Right cardiac atrium (tissue), 5 donors: ENCODE measurements at regions not wholly inside any gene's neighbourhood (a gene's known extent, or its start where the extent isn't known, plus 50 kb on each side); places are given as distances from the start of the nearest gene placed in this dataset.
A peak's percentile ranks its signal among the peaks of the same experiment; 100 is the strongest.

ENCODE experiments used
- ATAC-seq, 2 donors: fragments of 200-7000 bp; cut with Tn5 transposase; one replicate each; pipeline versions ENCODE4 v1.8.0 to v1.9.1; 2020; ENCODE audit warnings: moderate library complexity in 2 of 2, mild to moderate bottlenecking in 1 of 2
- DNase-seq, 3 donors: peaks; one replicate each; pipeline ENCODE4 v3.0.0-alpha.2; 2020
- H3K27ac ChIP-seq: one replicate; pipeline ENCODE4 v1.5.1; 2013; ENCODE audit warnings: mild to moderate bottlenecking, low read length, control low read depth, moderate library complexity
- H3K27me3 ChIP-seq: one replicate; pipeline ENCODE4 v1.6.1; 2013; ENCODE audit not compliant: control insufficient read depth, insufficient read depth
- H3K4me1 ChIP-seq: one replicate; pipeline ENCODE4 v1.6.1; 2013; ENCODE audit warnings: low read length; ENCODE audit not compliant: control insufficient read depth, insufficient read depth
- H3K4me3 ChIP-seq: one replicate; pipeline ENCODE4 v1.5.1; 2013; ENCODE audit warnings: low read length, control low read depth
- H3K9me3 ChIP-seq: one replicate; pipeline ENCODE4 v1.6.1; 2013; ENCODE audit warnings: low read length; ENCODE audit not compliant: control insufficient read depth
- whole genome bisulfite sequencing: extraction: QIAGEN DNeasy Blood & Tissue Kit; methylation state at CpG from one replicate; pipeline ENCODE4 v1.1.7; 2013; 5-methylcytosine and 5-hydroxymethylcytosine counted together
- intact Hi-C, 4 donors: fragments of 100-400 bp; cut with DNase I; formaldehyde crosslinking; loops; one replicate each; pipeline versions ENCODE4 v1.11.0 to v1.14.0; 2022 to 2023
- donor health status: healthy with polysubstance abuse.
- donor health status: DM: no; HTN: yes; CAD: no.
- donor health status: DM: no; HTN: no; CAD: no.
- donor health status: DM: no; HTN: yes; CAD: no; lungs with severe emphysema.
- donor health status: DM: yes; HTN: yes; CAD: no.

GRCh38 chr5:15203376-15203775 lies 296.6 kb upstream of the FBXL7 start:
- DNase-seq (no peak), ATAC-seq (no peak)
- H3K27ac ChIP-seq: no peak overlapping the region
- intact Hi-C loops: no loop called here
- H3K27me3 ChIP-seq: no peaks in the 10 kb centered on the region
- H3K4me1 ChIP-seq: no peaks in the 10 kb centered on the region
- WGBS: 69% methylated on average over 1 of the region's 1 CpG
- no peaks in the 10 kb centered on the region for H3K9me3 ChIP-seq
- H3K4me3 ChIP-seq: no peak overlapping the region

GRCh38 chr5:15191012-15191411 lies 309.0 kb upstream of the FBXL7 start:
- intact Hi-C loops: no loop called here
- Histone ChIP-seq H3K27me3 (no peaks in the 10 kb centered on the region), H3K27ac (no peak overlapping the region), H3K9me3 (peaks cover 2% of the 10 kb centered on the region), H3K4me1 (no peaks in the 10 kb centered on the region), H3K4me3 (no peak overlapping the region)
- ATAC-seq: no peak
- peak in 1 of 3 donors; percentile 18 for DNase-seq
- WGBS: 51% methylated on average over 2 of the region's 2 CpGs

GRCh38 chr5:15183520-15183919 lies 311.9 kb upstream of the ANKH start:
- DNase-seq: no peak
- no peaks in the 10 kb centered on the region for H3K4me1 ChIP-seq
- ATAC-seq: no peak
- no peak overlapping the region for H3K4me3 ChIP-seq
- no peak overlapping the region for H3K27ac ChIP-seq
- no peaks in the 10 kb centered on the region for H3K27me3 ChIP-seq
- intact Hi-C loops: no loop called here
- H3K9me3 ChIP-seq: no peaks in the 10 kb centered on the region
- WGBS: 93% methylated on average over 1 of the region's 1 CpG

GRCh38 chr5:15170173-15170572 lies 298.6 kb upstream of the ANKH start:
- Histone ChIP-seq H3K9me3 (peaks cover 7% of the 10 kb centered on the region), H3K4me1 (no peaks in the 10 kb centered on the region), H3K27ac (no peak overlapping the region), H3K4me3 (no peak overlapping the region), H3K27me3 (no peaks in the 10 kb centered on the region)
- ATAC-seq: no peak
- intact Hi-C loops: no loop called here
- WGBS: 95% methylated on average over 1 of the region's 1 CpG
- no peak for DNase-seq

GRCh38 chr5:15168358-15168757 lies 296.8 kb upstream of the ANKH start:
- Histone ChIP-seq H3K27me3 (no peaks in the 10 kb centered on the region), H3K4me1 (no peaks in the 10 kb centered on the region), H3K4me3 (no peak overlapping the region), H3K9me3 (no peaks in the 10 kb centered on the region), H3K27ac (no peak overlapping the region)
- intact Hi-C loops: no loop called here
- WGBS: 67% methylated on average over 2 of the region's 2 CpGs
- ATAC-seq: no peak
- no peak for DNase-seq

- H3K27me3 ChIP-seq: no peaks in the 10 kb centered on the region
- no peak overlapping the region for H3K27ac ChIP-seq
- peaks cover 4% of the 10 kb centered on the region for H3K9me3 ChIP-seq
- H3K4me3 ChIP-seq: no peak overlapping the region
- WGBS: 67% methylated on average over 2 of the region's 2 CpGs
- DNase-seq (no peak), ATAC-seq (no peak)
- intact Hi-C loops: no loop called here
- peaks cover 2% of the 10 kb centered on the region for H3K4me1 ChIP-seq
These were observed 288.5 kb upstream of the ANKH start for GRCh38 chr5:15160091-15160490.

GRCh38 chr5:15159606-15160005 lies 288.0 kb upstream of the ANKH start:
- DNase-seq (no peak), ATAC-seq (no peak)
- H3K4me1 ChIP-seq: peaks cover 2% of the 10 kb centered on the region
- intact Hi-C loops: no loop called here
- no peak overlapping the region for H3K4me3 ChIP-seq
- H3K27ac ChIP-seq: no peak overlapping the region
- WGBS: 57% methylated on average over 3 of the region's 3 CpGs
- H3K9me3 ChIP-seq: peaks cover 5% of the 10 kb centered on the region
- H3K27me3 ChIP-seq: no peaks in the 10 kb centered on the region

- no peak for ATAC-seq
- Histone ChIP-seq H3K27ac (no peak overlapping the region), H3K4me3 (no peak overlapping the region), H3K27me3 (no peaks in the 10 kb centered on the region), H3K4me1 (no peaks in the 10 kb centered on the region), H3K9me3 (peaks cover 2% of the 10 kb centered on the region)
- intact Hi-C loops: no loop called here
- 88% methylated on average over 5 of the region's 5 CpGs for WGBS
- DNase-seq: no peak
These were observed 270.9 kb upstream of the ANKH start for GRCh38 chr5:15142458-15142857.

GRCh38 chr5:15137414-15137813 lies 265.8 kb upstream of the ANKH start:
- 89% methylated on average over 3 of the region's 3 CpGs for WGBS
- Histone ChIP-seq H3K4me3 (no peak overlapping the region), H3K4me1 (no peaks in the 10 kb centered on the region), H3K27ac (no peak overlapping the region), H3K27me3 (no peaks in the 10 kb centered on the region), H3K9me3 (peaks cover 2% of the 10 kb centered on the region)
- no peak for ATAC-seq
- no peak for DNase-seq
- intact Hi-C loops: no loop called here

GRCh38 chr5:15135661-15136060 lies 264.1 kb upstream of the ANKH start:
- DNase-seq: no peak
- Histone ChIP-seq H3K27me3 (no peaks in the 10 kb centered on the region), H3K27ac (no peak overlapping the region), H3K9me3 (no peaks in the 10 kb centered on the region), H3K4me1 (no peaks in the 10 kb centered on the region), H3K4me3 (no peak overlapping the region)
- intact Hi-C loops: no loop called here
- peak in 1 of 2 donors; percentile 34 for ATAC-seq
- WGBS: 87% methylated on average over 2 of the region's 2 CpGs

GRCh38 chr5:15133456-15133965 lies 261.9 kb upstream of the ANKH start:
- intact Hi-C loops: no loop called here
- H3K4me1 ChIP-seq: no peaks in the 10 kb centered on the region
- no peak overlapping the region for H3K27ac ChIP-seq
- no peaks in the 10 kb centered on the region for H3K27me3 ChIP-seq
- ATAC-seq: peak; percentile 75 to 77
- no peak overlapping the region for H3K4me3 ChIP-seq
- H3K9me3 ChIP-seq: no peaks in the 10 kb centered on the region
- 39% methylated on average over 3 of the region's 3 CpGs for WGBS
- no peak for DNase-seq

GRCh38 chr5:15132816-15133405 lies 261.3 kb upstream of the ANKH start:
- H3K27ac ChIP-seq: no peak overlapping the region
- peak; percentile 52 to 54 for ATAC-seq
- intact Hi-C loops: no loop called here

More at GRCh38 chr5:15132816-15133405, 261.3 kb upstream of the ANKH start:
- Histone ChIP-seq H3K27me3 (no peaks in the 10 kb centered on the region), H3K4me3 (no peak overlapping the region), H3K4me1 (no peaks in the 10 kb centered on the region), H3K9me3 (no peaks in the 10 kb centered on the region)
- DNase-seq: peak in 2 of 3 donors; percentile 13 to 46
- 59% methylated on average over 5 of the region's 5 CpGs for WGBS
